SU-DHL-6 (cell line): ENCODE measurements at regions not wholly inside any gene's neighbourhood (a gene's known extent, or its start where the extent isn't known, plus 50 kb on each side); places are given as distances from the start of the nearest gene placed in this dataset.

Experiments
- H2AFZ ChIP-seq: fragments of 200-600 bp; sonication (generic); 2 replicates; pipeline ENCODE4 v1.6.1; 2014; ENCODE audit warnings: low read depth, mild to moderate bottlenecking, moderate library complexity, mixed read lengths, antibody characterized with exemption, low read length; ENCODE audit not compliant: severe bottlenecking
- H3F3A ChIP-seq: fragments of 200-600 bp; shearing (Covaris generic); 2 replicates; pipeline ENCODE4 v1.6.0; 2016; ENCODE audit warnings: antibody characterized with exemption, mild to moderate bottlenecking; ENCODE audit not compliant: insufficient read depth
- H3K27ac ChIP-seq: fragments of 200-600 bp; sonication (generic); 2 replicates; pipeline ENCODE4 v1.5.1; 2016; ENCODE audit warnings: low read depth, mild to moderate bottlenecking, low read length, moderate library complexity, mixed read lengths
- H3K27me3 ChIP-seq: fragments of 200-600 bp; sonication (generic), shearing (Covaris generic); 2 replicates; pipeline ENCODE4 v1.6.0; 2014; ENCODE audit warnings: mild to moderate bottlenecking, low read length
- H3K36me3 ChIP-seq: fragments of 200-600 bp; sonication (generic); 2 replicates; pipeline ENCODE4 v1.6.1; 2014; ENCODE audit warnings: mild to moderate bottlenecking, low read length, mixed read lengths
- H3K4me2 ChIP-seq: fragments of 300-600, 200-600 bp; shearing (Covaris generic), sonication (generic); 2 replicates; pipeline ENCODE4 v1.6.0; 2014; ENCODE audit warnings: low read length, low read depth, mild to moderate bottlenecking; ENCODE audit not compliant: poor library complexity, severe bottlenecking
- H3K4me3 ChIP-seq: fragments of 200-600 bp; sonication (generic); 2 replicates; pipeline ENCODE4 v1.5.1; 2014; ENCODE audit warnings: antibody characterized with exemption, low read length, mild to moderate bottlenecking, mixed read lengths; ENCODE audit not compliant: insufficient read depth, poor library complexity, severe bottlenecking
- H3K79me2 ChIP-seq: fragments of 200-600 bp; sonication (generic); 2 replicates; pipeline ENCODE4 v1.6.1; 2014; ENCODE audit warnings: mild to moderate bottlenecking, low read length, moderate library complexity; ENCODE audit not compliant: insufficient read depth
- H3K9ac ChIP-seq: fragments of 200-600 bp; sonication (generic); 2 replicates; pipeline ENCODE4 v1.7.0; 2014; ENCODE audit warnings: mild to moderate bottlenecking, low read length
- H3K9me2 ChIP-seq: fragments of 200-600 bp; sonication (generic); replicated peaks from 2 replicates; pipeline ENCODE4 v1.6.1; 2014; ENCODE audit warnings: low read length; ENCODE audit not compliant: insufficient read depth
- H3K9me3 ChIP-seq: fragments of 200-600 bp; sonication (generic); 2 replicates; pipeline ENCODE4 v1.6.1; 2014; ENCODE audit warnings: low read length, mixed read lengths; ENCODE audit not compliant: insufficient read depth
- H4K20me1 ChIP-seq: fragments of 200-600 bp; sonication (generic); 2 replicates; pipeline ENCODE4 v1.6.1; 2014; ENCODE audit warnings: low read depth, mild to moderate bottlenecking, antibody characterized with exemption, low read length, moderate library complexity, mixed read lengths
- CTCF ChIP-seq: fragments of 200-600 bp; sonication (generic); IDR thresholded peaks from one replicate; pipeline ENCODE4 v1.5.1; 2017; ENCODE audit warnings: antibody characterized with exemption, mild to moderate bottlenecking, low read length, moderate library complexity; ENCODE audit not compliant: insufficient read depth, poor library complexity, severe bottlenecking
- EZH2phosphoT487 ChIP-seq: fragments of 200-600 bp; sonication (generic), shearing (Covaris generic); conservative IDR thresholded peaks from 2 replicates; pipeline ENCODE4 v1.6.1; 2018; ENCODE audit warnings: mild to moderate bottlenecking, antibody characterized with exemption, low read length, moderate library complexity, mixed read lengths

- H3K36me3 ChIP-seq: no peaks in the 10 kb centered on the region
- no peak for TF ChIP-seq CTCF
- TF ChIP-seq EZH2phosphoT487: no peak
- no peaks in the 10 kb centered on the region for H3K9me2 ChIP-seq
- no peak overlapping the region for H3K4me2 ChIP-seq
- H3K4me3 ChIP-seq: no peak overlapping the region
- no peak overlapping the region for H2AFZ ChIP-seq
- no peaks in the 10 kb centered on the region for H3K79me2 ChIP-seq
- H4K20me1 ChIP-seq: no peaks in the 10 kb centered on the region
- H3K9me3 ChIP-seq: no peaks in the 10 kb centered on the region
- H3K9ac ChIP-seq: no peak overlapping the region
- H3K27me3 ChIP-seq: no peaks in the 10 kb centered on the region
- no peaks in the 10 kb centered on the region for H3F3A ChIP-seq
- H3K27ac ChIP-seq: no peak overlapping the region
Observed at GRCh38 chr1:102630041-102630440, 478.3 kb downstream of the COL11A1 start.

- Histone ChIP-seq H3K9ac (no peak overlapping the region), H3K9me3 (no peaks in the 10 kb centered on the region), H2AFZ (no peak overlapping the region), H4K20me1 (no peaks in the 10 kb centered on the region), H3K4me3 (no peak overlapping the region), H3K27me3 (no peaks in the 10 kb centered on the region), H3K36me3 (no peaks in the 10 kb centered on the region), H3F3A (no peaks in the 10 kb centered on the region), H3K27ac (no peak overlapping the region), H3K9me2 (no peaks in the 10 kb centered on the region), H3K4me2 (no peak overlapping the region), H3K79me2 (no peaks in the 10 kb centered on the region)
- TF ChIP-seq CTCF (no peak), EZH2phosphoT487 (no peak)
Observed at GRCh38 chr1:102628109-102628613, 480.2 kb downstream of the COL11A1 start.

- Histone ChIP-seq H3K27me3 (no peaks in the 10 kb centered on the region), H3K9ac (no peak overlapping the region), H3K27ac (no peak overlapping the region), H4K20me1 (no peaks in the 10 kb centered on the region), H3K4me2 (no peak overlapping the region), H3K9me2 (no peaks in the 10 kb centered on the region), H3F3A (no peaks in the 10 kb centered on the region), H3K4me3 (no peak overlapping the region), H3K79me2 (no peaks in the 10 kb centered on the region), H3K9me3 (no peaks in the 10 kb centered on the region), H2AFZ (no peak overlapping the region), H3K36me3 (no peaks in the 10 kb centered on the region)
- no peak for TF ChIP-seq EZH2phosphoT487
- no peak for TF ChIP-seq CTCF
Observed at GRCh38 chr1:102627145-102627544, 481.2 kb downstream of the COL11A1 start.

- no peak overlapping the region for H3K4me3 ChIP-seq
- no peaks in the 10 kb centered on the region for H3K36me3 ChIP-seq
- no peak overlapping the region for H3K9ac ChIP-seq
- no peaks in the 10 kb centered on the region for H3K9me3 ChIP-seq
- no peaks in the 10 kb centered on the region for H3K27me3 ChIP-seq
- no peak overlapping the region for H3K4me2 ChIP-seq
- TF ChIP-seq CTCF (no peak), EZH2phosphoT487 (no peak)
- no peaks in the 10 kb centered on the region for H3K79me2 ChIP-seq
- no peak overlapping the region for H3K27ac ChIP-seq
- no peaks in the 10 kb centered on the region for H3F3A ChIP-seq
- H4K20me1 ChIP-seq: no peaks in the 10 kb centered on the region
- no peaks in the 10 kb centered on the region for H3K9me2 ChIP-seq
- H2AFZ ChIP-seq: no peak overlapping the region
Observed at GRCh38 chr1:102615896-102616295, 492.4 kb downstream of the COL11A1 start.
